A549 (cell line): ENCODE measurements at regions not wholly inside any gene's neighbourhood (a gene's known extent, or its start where the extent isn't known, plus 50 kb on each side); places are given as distances from the start of the nearest gene placed in this dataset.

ENCODE experiments used
- EP300 ChIP-seq, 2 experiments: fragments of >200 bp; sonication (Bioruptor Twin); formaldehyde crosslinking; IDR thresholded peaks; 2 replicates in 1 of 2; 3 replicates in 1 of 2; pipeline ENCODE4 v1.6.1; 2016 to 2017
- ESRRA ChIP-seq: fragments of 150-350 bp; IDR thresholded peaks from 2 replicates; pipeline ENCODE4 v1.6.1; 2014; ENCODE audit warnings: mild to moderate bottlenecking, low read length, borderline replicate concordance
- FOSL2 ChIP-seq, 2 experiments: fragments of 450-650 bp in 1 of 2; fragments of >200 bp in 1 of 2; sonication (Bioruptor Twin) in 1 of 2; formaldehyde crosslinking; IDR thresholded peaks; 2 replicates each; pipeline versions ENCODE4 v1.5.0 to v1.6.1; 2016 to 2020; ENCODE audit warnings: mild to moderate bottlenecking in 1 of 2, moderate library complexity in 1 of 2
- MAFK ChIP-seq: fragments of 450-650 bp; IDR thresholded peaks from 2 replicates; pipeline ENCODE4 v1.6.1; 2014; ENCODE audit not compliant: partially characterized antibody
- NR3C1 ChIP-seq: fragments of >200 bp; sonication (Bioruptor Twin); formaldehyde crosslinking; IDR thresholded peaks from 3 replicates; pipeline ENCODE4 v1.6.1; 2017
- POLR2A ChIP-seq: IDR thresholded peaks from 2 replicates; pipeline ENCODE4 v1.6.1; 2012; ENCODE audit warnings: mild to moderate bottlenecking, low read length
- ZFP36 ChIP-seq: fragments of 450-650 bp; IDR thresholded peaks from 2 replicates; pipeline ENCODE4 v1.6.1; 2014; ENCODE audit warnings: borderline replicate concordance; ENCODE audit not compliant: partially characterized antibody
- TF ChIP-seq, protein P1 (sequence below): fragments of >200 bp; sonication (Bioruptor Twin); formaldehyde crosslinking; IDR thresholded peaks from 3 replicates; pipeline ENCODE4 v1.5.1; 2016
- TF ChIP-seq, protein P2 (sequence below): fragments of 200-600 bp; sonication (generic); IDR thresholded peaks from 2 replicates; pipeline ENCODE4 v1.6.1; 2016; ENCODE audit warnings: antibody characterized with exemption, mild to moderate bottlenecking, moderate library complexity
- TF ChIP-seq, protein P3 (sequence below): fragments of 450-650 bp; IDR thresholded peaks from 2 replicates; pipeline ENCODE4 v1.6.1; 2014; ENCODE audit warnings: antibody characterized with exemption
- TF ChIP-seq, protein P4 (sequence below): IDR thresholded peaks from 2 replicates; pipeline ENCODE4 v1.6.1; 2012; ENCODE audit warnings: low read depth, borderline replicate concordance

DNA sequence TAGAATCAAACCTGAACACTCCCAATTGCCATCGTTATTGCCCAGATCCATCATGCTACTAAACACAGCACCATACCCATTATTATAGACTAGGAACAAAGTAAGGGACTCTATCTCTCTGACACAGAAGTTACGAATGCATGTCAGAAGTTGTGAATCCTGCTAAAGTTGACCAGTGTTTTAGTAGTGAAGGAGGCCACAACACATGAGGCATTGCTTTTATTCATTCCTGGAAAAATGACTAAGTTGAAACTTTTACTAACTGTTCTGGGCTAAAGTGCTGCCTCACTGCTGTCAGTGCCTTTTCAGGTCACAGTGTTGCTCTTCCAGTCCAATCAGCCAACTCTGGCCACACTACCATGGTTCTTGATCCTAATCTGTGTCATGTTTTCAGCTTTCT is 911.1 kb downstream of the TTLL7 start:
- TF ChIP-seq, protein P1, sequence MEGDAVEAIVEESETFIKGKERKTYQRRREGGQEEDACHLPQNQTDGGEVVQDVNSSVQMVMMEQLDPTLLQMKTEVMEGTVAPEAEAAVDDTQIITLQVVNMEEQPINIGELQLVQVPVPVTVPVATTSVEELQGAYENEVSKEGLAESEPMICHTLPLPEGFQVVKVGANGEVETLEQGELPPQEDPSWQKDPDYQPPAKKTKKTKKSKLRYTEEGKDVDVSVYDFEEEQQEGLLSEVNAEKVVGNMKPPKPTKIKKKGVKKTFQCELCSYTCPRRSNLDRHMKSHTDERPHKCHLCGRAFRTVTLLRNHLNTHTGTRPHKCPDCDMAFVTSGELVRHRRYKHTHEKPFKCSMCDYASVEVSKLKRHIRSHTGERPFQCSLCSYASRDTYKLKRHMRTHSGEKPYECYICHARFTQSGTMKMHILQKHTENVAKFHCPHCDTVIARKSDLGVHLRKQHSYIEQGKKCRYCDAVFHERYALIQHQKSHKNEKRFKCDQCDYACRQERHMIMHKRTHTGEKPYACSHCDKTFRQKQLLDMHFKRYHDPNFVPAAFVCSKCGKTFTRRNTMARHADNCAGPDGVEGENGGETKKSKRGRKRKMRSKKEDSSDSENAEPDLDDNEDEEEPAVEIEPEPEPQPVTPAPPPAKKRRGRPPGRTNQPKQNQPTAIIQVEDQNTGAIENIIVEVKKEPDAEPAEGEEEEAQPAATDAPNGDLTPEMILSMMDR: no peak
- TF ChIP-seq FOSL2 (IDR thresholded peaks at IDR 0.05): no peak
- TF ChIP-seq FOSL2 (CRISPR knock-in tag; IDR thresholded peaks at IDR 0.05): no peak
- no peak for TF ChIP-seq POLR2A
- no peak for TF ChIP-seq EP300 (IDR thresholded peaks at IDR 0.05)
- TF ChIP-seq NR3C1: no peak
- no peak for TF ChIP-seq ZFP36
- TF ChIP-seq, protein P2, sequence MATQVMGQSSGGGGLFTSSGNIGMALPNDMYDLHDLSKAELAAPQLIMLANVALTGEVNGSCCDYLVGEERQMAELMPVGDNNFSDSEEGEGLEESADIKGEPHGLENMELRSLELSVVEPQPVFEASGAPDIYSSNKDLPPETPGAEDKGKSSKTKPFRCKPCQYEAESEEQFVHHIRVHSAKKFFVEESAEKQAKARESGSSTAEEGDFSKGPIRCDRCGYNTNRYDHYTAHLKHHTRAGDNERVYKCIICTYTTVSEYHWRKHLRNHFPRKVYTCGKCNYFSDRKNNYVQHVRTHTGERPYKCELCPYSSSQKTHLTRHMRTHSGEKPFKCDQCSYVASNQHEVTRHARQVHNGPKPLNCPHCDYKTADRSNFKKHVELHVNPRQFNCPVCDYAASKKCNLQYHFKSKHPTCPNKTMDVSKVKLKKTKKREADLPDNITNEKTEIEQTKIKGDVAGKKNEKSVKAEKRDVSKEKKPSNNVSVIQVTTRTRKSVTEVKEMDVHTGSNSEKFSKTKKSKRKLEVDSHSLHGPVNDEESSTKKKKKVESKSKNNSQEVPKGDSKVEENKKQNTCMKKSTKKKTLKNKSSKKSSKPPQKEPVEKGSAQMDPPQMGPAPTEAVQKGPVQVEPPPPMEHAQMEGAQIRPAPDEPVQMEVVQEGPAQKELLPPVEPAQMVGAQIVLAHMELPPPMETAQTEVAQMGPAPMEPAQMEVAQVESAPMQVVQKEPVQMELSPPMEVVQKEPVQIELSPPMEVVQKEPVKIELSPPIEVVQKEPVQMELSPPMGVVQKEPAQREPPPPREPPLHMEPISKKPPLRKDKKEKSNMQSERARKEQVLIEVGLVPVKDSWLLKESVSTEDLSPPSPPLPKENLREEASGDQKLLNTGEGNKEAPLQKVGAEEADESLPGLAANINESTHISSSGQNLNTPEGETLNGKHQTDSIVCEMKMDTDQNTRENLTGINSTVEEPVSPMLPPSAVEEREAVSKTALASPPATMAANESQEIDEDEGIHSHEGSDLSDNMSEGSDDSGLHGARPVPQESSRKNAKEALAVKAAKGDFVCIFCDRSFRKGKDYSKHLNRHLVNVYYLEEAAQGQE: no peak
- TF ChIP-seq MAFK: no peak
- TF ChIP-seq, protein P3, sequence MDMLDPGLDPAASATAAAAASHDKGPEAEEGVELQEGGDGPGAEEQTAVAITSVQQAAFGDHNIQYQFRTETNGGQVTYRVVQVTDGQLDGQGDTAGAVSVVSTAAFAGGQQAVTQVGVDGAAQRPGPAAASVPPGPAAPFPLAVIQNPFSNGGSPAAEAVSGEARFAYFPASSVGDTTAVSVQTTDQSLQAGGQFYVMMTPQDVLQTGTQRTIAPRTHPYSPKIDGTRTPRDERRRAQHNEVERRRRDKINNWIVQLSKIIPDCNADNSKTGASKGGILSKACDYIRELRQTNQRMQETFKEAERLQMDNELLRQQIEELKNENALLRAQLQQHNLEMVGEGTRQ: no peak
- TF ChIP-seq, protein P4, sequence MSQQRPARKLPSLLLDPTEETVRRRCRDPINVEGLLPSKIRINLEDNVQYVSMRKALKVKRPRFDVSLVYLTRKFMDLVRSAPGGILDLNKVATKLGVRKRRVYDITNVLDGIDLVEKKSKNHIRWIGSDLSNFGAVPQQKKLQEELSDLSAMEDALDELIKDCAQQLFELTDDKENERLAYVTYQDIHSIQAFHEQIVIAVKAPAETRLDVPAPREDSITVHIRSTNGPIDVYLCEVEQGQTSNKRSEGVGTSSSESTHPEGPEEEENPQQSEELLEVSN: no peak
- no peak for TF ChIP-seq ESRRA
